ENCODE measurements at regions not wholly inside any gene's neighbourhood (a gene's known extent, or its start where the extent isn't known, plus 50 kb on each side); places are given as distances from the start of the nearest gene placed in this dataset.

GRCh38 chr10:78904196-78904595, 164.6 kb upstream of the ZMIZ1 start:
- H3K27me3 ChIP-seq (ENCODE audit: control insufficient read depth, insufficient read depth, low read length): no peaks in the 10 kb centered on the region
- no peak overlapping the region for H3K27ac ChIP-seq (ENCODE audit: low read length)
- H3K4me1 ChIP-seq (ENCODE audit: control insufficient read depth, insufficient read depth, low read length): peaks cover 3% of the 10 kb centered on the region
- no peak overlapping the region for H3K4me3 ChIP-seq (ENCODE audit: low read length)
- no CpG with 5 or more reads among the region's 5 CpGs for WGBS (ENCODE audit: insufficient coverage, insufficient read length)
- H3K36me3 ChIP-seq (ENCODE audit: control insufficient read depth, insufficient read depth, low read length): no peaks in the 10 kb centered on the region
- H3K9me3 ChIP-seq (ENCODE audit: control insufficient read depth, insufficient read depth, low read length): no peaks in the 10 kb centered on the region
- DNase-seq (ENCODE audit: low read depth, low spot score): no peak

GRCh38 chr10:78905015-78905956, 163.5 kb upstream of the ZMIZ1 start:
- H3K4me1 ChIP-seq (ENCODE audit: control insufficient read depth, insufficient read depth, low read length): peaks cover 3% of the 10 kb centered on the region
- no peak for DNase-seq (ENCODE audit: low read depth, low spot score)
- no peak overlapping the region for H3K27ac ChIP-seq (ENCODE audit: low read length)
- no peaks in the 10 kb centered on the region for H3K36me3 ChIP-seq (ENCODE audit: control insufficient read depth, insufficient read depth, low read length)
- H3K9me3 ChIP-seq (ENCODE audit: control insufficient read depth, insufficient read depth, low read length): no peaks in the 10 kb centered on the region
- WGBS (ENCODE audit: insufficient coverage, insufficient read length): no CpG with 5 or more reads among the region's 12 CpGs
- no peaks in the 10 kb centered on the region for H3K27me3 ChIP-seq (ENCODE audit: control insufficient read depth, insufficient read depth, low read length)
- no peak overlapping the region for H3K4me3 ChIP-seq (ENCODE audit: low read length)

GRCh38 chr10:78905957-78906308, 162.8 kb upstream of the ZMIZ1 start:
- no peaks in the 10 kb centered on the region for H3K27me3 ChIP-seq (ENCODE audit: control insufficient read depth, insufficient read depth, low read length)
- no peaks in the 10 kb centered on the region for H3K9me3 ChIP-seq (ENCODE audit: control insufficient read depth, insufficient read depth, low read length)
- WGBS (ENCODE audit: insufficient coverage, insufficient read length): no CpG with 5 or more reads among the region's 11 CpGs
- H3K4me1 ChIP-seq (ENCODE audit: control insufficient read depth, insufficient read depth, low read length): peaks cover 3% of the 10 kb centered on the region
- DNase-seq (ENCODE audit: low read depth, low spot score): no peak
- no peaks in the 10 kb centered on the region for H3K36me3 ChIP-seq (ENCODE audit: control insufficient read depth, insufficient read depth, low read length)
- no peak overlapping the region for H3K27ac ChIP-seq (ENCODE audit: low read length)
- H3K4me3 ChIP-seq (ENCODE audit: low read length): no peak overlapping the region

GRCh38 chr10:78906734-78907390, 161.9 kb upstream of the ZMIZ1 start:
- Histone ChIP-seq H3K9me3 (ENCODE audit: control insufficient read depth, insufficient read depth, low read length) (no peaks in the 10 kb centered on the region), H3K4me3 (ENCODE audit: low read length) (no peak overlapping the region), H3K36me3 (ENCODE audit: control insufficient read depth, insufficient read depth, low read length) (no peaks in the 10 kb centered on the region), H3K27ac (ENCODE audit: low read length) (no peak overlapping the region), H3K27me3 (ENCODE audit: control insufficient read depth, insufficient read depth, low read length) (no peaks in the 10 kb centered on the region), H3K4me1 (ENCODE audit: control insufficient read depth, insufficient read depth, low read length) (peaks cover 3% of the 10 kb centered on the region)
- WGBS (ENCODE audit: insufficient coverage, insufficient read length): no CpG with 5 or more reads among the region's 3 CpGs
- DNase-seq (ENCODE audit: low read depth, low spot score): no peak

- Histone ChIP-seq H3K36me3 (ENCODE audit: control insufficient read depth, insufficient read depth, low read length) (no peaks in the 10 kb centered on the region), H3K9me3 (ENCODE audit: control insufficient read depth, insufficient read depth, low read length) (no peaks in the 10 kb centered on the region), H3K27me3 (ENCODE audit: control insufficient read depth, insufficient read depth, low read length) (no peaks in the 10 kb centered on the region), H3K4me3 (ENCODE audit: low read length) (no peak overlapping the region), H3K4me1 (ENCODE audit: control insufficient read depth, insufficient read depth, low read length) (peaks cover 4% of the 10 kb centered on the region), H3K27ac (ENCODE audit: low read length) (no peak overlapping the region)
- WGBS (ENCODE audit: insufficient coverage, insufficient read length): no CpG with 5 or more reads among the region's 11 CpGs
- DNase-seq (ENCODE audit: low read depth, low spot score): no peak
Observed at GRCh38 chr10:78907551-78908211, 161.1 kb upstream of the ZMIZ1 start.

- Histone ChIP-seq H3K9me3 (ENCODE audit: control insufficient read depth, insufficient read depth, low read length) (no peaks in the 10 kb centered on the region), H3K27ac (ENCODE audit: low read length) (no peak overlapping the region), H3K27me3 (ENCODE audit: control insufficient read depth, insufficient read depth, low read length) (no peaks in the 10 kb centered on the region; the same call in 1 of the 2 replicates), H3K36me3 (ENCODE audit: control insufficient read depth, insufficient read depth, low read length) (no peaks in the 10 kb centered on the region), H3K4me1 (ENCODE audit: control insufficient read depth, insufficient read depth, low read length) (peaks cover 12% of the 10 kb centered on the region), H3K4me3 (ENCODE audit: low read length) (no peak overlapping the region)
- DNase-seq (ENCODE audit: low read depth, low spot score): no peak
- WGBS (ENCODE audit: insufficient coverage, insufficient read length): no CpG with 5 or more reads among the region's 6 CpGs
Observed at GRCh38 chr10:78909221-78909620, 159.5 kb upstream of the ZMIZ1 start.

- Histone ChIP-seq H3K27me3 (ENCODE audit: control insufficient read depth, insufficient read depth, low read length) (no peaks in the 10 kb centered on the region; the same call in 1 of the 2 replicates), H3K27ac (ENCODE audit: low read length) (no peak overlapping the region), H3K9me3 (ENCODE audit: control insufficient read depth, insufficient read depth, low read length) (no peaks in the 10 kb centered on the region), H3K4me1 (ENCODE audit: control insufficient read depth, insufficient read depth, low read length) (peaks cover 15% of the 10 kb centered on the region), H3K4me3 (ENCODE audit: low read length) (no peak overlapping the region), H3K36me3 (ENCODE audit: control insufficient read depth, insufficient read depth, low read length) (no peaks in the 10 kb centered on the region)
- DNase-seq (ENCODE audit: low read depth, low spot score): no peak
- WGBS (ENCODE audit: insufficient coverage, insufficient read length): no CpG with 5 or more reads among the region's 3 CpGs
Observed at GRCh38 chr10:78910021-78910420, 158.7 kb upstream of the ZMIZ1 start.

GRCh38 chr10:78910476-78910875, 158.3 kb upstream of the ZMIZ1 start:
- H3K27me3 ChIP-seq (ENCODE audit: control insufficient read depth, insufficient read depth, low read length): no peaks in the 10 kb centered on the region; the same call in 1 of the 2 replicates

GRCh38 chr10:78910886-78911285, 157.9 kb upstream of the ZMIZ1 start:
- no peaks in the 10 kb centered on the region for H3K36me3 ChIP-seq (ENCODE audit: control insufficient read depth, insufficient read depth, low read length)
- H3K4me3 ChIP-seq (ENCODE audit: low read length): no peak overlapping the region
- no peaks in the 10 kb centered on the region for H3K9me3 ChIP-seq (ENCODE audit: control insufficient read depth, insufficient read depth, low read length)
- H3K27me3 ChIP-seq (ENCODE audit: control insufficient read depth, insufficient read depth, low read length): no peaks in the 10 kb centered on the region; the same call in 1 of the 2 replicates
- H3K27ac ChIP-seq (ENCODE audit: low read length): no peak overlapping the region
- WGBS (ENCODE audit: insufficient coverage, insufficient read length): no CpG with 5 or more reads among the region's 7 CpGs
- peaks cover 15% of the 10 kb centered on the region for H3K4me1 ChIP-seq (ENCODE audit: control insufficient read depth, insufficient read depth, low read length)
- no peak for DNase-seq (ENCODE audit: low read depth, low spot score)

More at GRCh38 chr10:78910476-78910875, 158.3 kb upstream of the ZMIZ1 start:
- peaks cover 15% of the 10 kb centered on the region for H3K4me1 ChIP-seq (ENCODE audit: control insufficient read depth, insufficient read depth, low read length)
- H3K36me3 ChIP-seq (ENCODE audit: control insufficient read depth, insufficient read depth, low read length): no peaks in the 10 kb centered on the region
- no CpG with 5 or more reads among the region's 2 CpGs for WGBS (ENCODE audit: insufficient coverage, insufficient read length)
- no peak overlapping the region for H3K4me3 ChIP-seq (ENCODE audit: low read length)
- no peak for DNase-seq (ENCODE audit: low read depth, low spot score)
- no peak overlapping the region for H3K27ac ChIP-seq (ENCODE audit: low read length)
- H3K9me3 ChIP-seq (ENCODE audit: control insufficient read depth, insufficient read depth, low read length): no peaks in the 10 kb centered on the region

- Histone ChIP-seq H3K9me3 (ENCODE audit: control insufficient read depth, insufficient read depth, low read length) (no peaks in the 10 kb centered on the region), H3K27me3 (ENCODE audit: control insufficient read depth, insufficient read depth, low read length) (no peaks in the 10 kb centered on the region; the same call in 1 of the 2 replicates), H3K36me3 (ENCODE audit: control insufficient read depth, insufficient read depth, low read length) (no peaks in the 10 kb centered on the region), H3K4me1 (ENCODE audit: control insufficient read depth, insufficient read depth, low read length) (peaks cover 13% of the 10 kb centered on the region; the same call in 1 of the 2 replicates), H3K4me3 (ENCODE audit: low read length) (no peak overlapping the region), H3K27ac (ENCODE audit: low read length) (no peak overlapping the region)
- WGBS (ENCODE audit: insufficient coverage, insufficient read length): no CpG with 5 or more reads among the region's 10 CpGs
- no peak for DNase-seq (ENCODE audit: low read depth, low spot score)
Observed at GRCh38 chr10:78911533-78912340, 157.0 kb upstream of the ZMIZ1 start.
